K562 (cell line): ENCODE measurements at regions not wholly inside any gene's neighbourhood (a gene's known extent, or its start where the extent isn't known, plus 50 kb on each side); places are given as distances from the start of the nearest gene placed in this dataset.

Experiments
- ATAC-seq: fragments of 200-7000 bp; cut with Tn5 transposase; 3 replicates; pipeline ENCODE4 v1.9.1; 2020; ENCODE audit warnings: moderate library complexity
- BruUV-seq: library from RNA; stranded (reverse); fragments of 400-500 nt; replicated peaks from 2 replicates; lab custom pipeline; 2021; lab: Mats Ljungman, UMichigan
- CTCF ChIA-PET: fragments of 300-600 bp; formaldehyde crosslinking; extraction: SDS; loops from one replicate; lab custom pipeline; 2021; ENCODE audit warnings: low intra/inter-chr PET ratio; lab: Yijun Ruan, JAX
- POLR2A ChIA-PET: fragments of 300-600, 350-650 bp; sonication (Branson Sonifier 250); formaldehyde crosslinking; extraction: SDS; loops from one replicate; lab custom pipeline; 2021; ENCODE audit warnings: antibody characterized with exemption, inconsistent platforms; lab: Yijun Ruan, JAX
- DNase-seq, 4 experiments: peaks; one replicate each; pipeline versions ENCODE4 v3.0.0 to v3.0.0-alpha.2; 2011 to 2018; ENCODE audit warnings: low spot score in 3 of 4, mixed read lengths in 3 of 4; ENCODE audit errors: extremely low read depth in 1 of 4
- FAIRE-seq: peaks from 2 replicates; lab custom pipeline; 2011; peaks lifted over from hg19 to GRCh38; lab: Jason Lieb, UNC
- H2AFZ ChIP-seq: 2 replicates; pipeline ENCODE4 v1.6.0; 2011; ENCODE audit warnings: low read depth, low read length, control low read depth, inconsistent platforms
- H3K27ac ChIP-seq: fragments of 200-600 bp; 3 replicates; pipeline ENCODE4 v1.8.0; 2011; ENCODE audit warnings: low read depth, mild to moderate bottlenecking, control low read depth, inconsistent platforms, low read length, moderate library complexity, mixed read lengths; ENCODE audit errors: extremely low read depth
- H3K27me3 ChIP-seq, 2 experiments: fragments of 300-600 bp in 1 of 2; 2 replicates in 1 of 2; 3 replicates in 1 of 2; pipeline versions ENCODE4 v1.6.0 to v1.8.0; 2011; ENCODE audit warnings: inconsistent platforms in 2 of 2, low read length in 2 of 2, mild to moderate bottlenecking in 1 of 2, mixed read lengths in 1 of 2, moderate library complexity in 1 of 2; ENCODE audit not compliant: control insufficient read depth in 2 of 2, insufficient read depth in 2 of 2
- H3K36me3 ChIP-seq: fragments of 300-600 bp; 3 replicates; pipeline ENCODE4 v1.8.0; 2011; ENCODE audit warnings: mild to moderate bottlenecking, low read length, inconsistent platforms; ENCODE audit not compliant: control insufficient read depth, insufficient read depth
- H3K4me1 ChIP-seq, 2 experiments: fragments of 200-600 bp in 1 of 2; replicated peaks in 1 of 2; 2 replicates in 1 of 2; 3 replicates in 1 of 2; pipeline versions ENCODE4 v1.5.1 to v1.8.0; 2011; ENCODE audit warnings: inconsistent platforms in 2 of 2, low read length in 2 of 2, mild to moderate bottlenecking in 1 of 2, mixed read lengths in 1 of 2, moderate library complexity in 1 of 2; ENCODE audit not compliant: control insufficient read depth in 2 of 2, insufficient read depth in 2 of 2
- H3K4me2 ChIP-seq: 2 replicates; pipeline ENCODE4 v1.6.1; 2011; ENCODE audit warnings: low read length, control low read depth, inconsistent platforms, mixed read lengths; ENCODE audit not compliant: insufficient read depth
- H3K4me3 ChIP-seq: fragments of 200-600 bp; sonication (generic), shearing (Covaris generic); 2 replicates; pipeline ENCODE4 v1.5.1; 2016; ENCODE audit warnings: control low read depth, inconsistent platforms
- H3K79me2 ChIP-seq: fragments of 200-600 bp; 3 replicates; pipeline ENCODE4 v1.8.0; 2011; ENCODE audit warnings: low read length, inconsistent platforms; ENCODE audit not compliant: control insufficient read depth, insufficient read depth
- H3K9ac ChIP-seq, 2 experiments: 2 replicates each; pipeline versions ENCODE4 v1.6.0 to v1.6.1; 2011; ENCODE audit warnings: low read depth in 2 of 2, low read length in 2 of 2, control low read depth in 1 of 2, inconsistent platforms in 1 of 2, mild to moderate bottlenecking in 1 of 2, mixed read lengths in 1 of 2; ENCODE audit not compliant: insufficient read depth in 1 of 2
- H3K9me1 ChIP-seq: one replicate; pipeline ENCODE4 v1.6.0; 2011; ENCODE audit warnings: inconsistent platforms, mild to moderate bottlenecking, low read length, moderate library complexity; ENCODE audit not compliant: control insufficient read depth, insufficient read depth
- H3K9me3 ChIP-seq: replicated peaks from 2 replicates; pipeline ENCODE4 v1.5.1; 2011; ENCODE audit warnings: low read depth, low read length, inconsistent platforms; ENCODE audit not compliant: control insufficient read depth, insufficient read depth
- H4K20me1 ChIP-seq: replicated peaks from 2 replicates; pipeline ENCODE4 v1.6.1; 2011; ENCODE audit warnings: low read length, inconsistent platforms, mixed read lengths; ENCODE audit not compliant: control insufficient read depth, insufficient read depth
- BRCA1 ChIP-seq, 2 experiments: fragments of 450-650 bp in 1 of 2; sonication (generic) in 1 of 2; formaldehyde crosslinking in 1 of 2; IDR thresholded peaks; 2 replicates each; pipeline versions ENCODE4 v1.5.0 to v1.6.1; 2017 to 2020; ENCODE audit warnings: mild to moderate bottlenecking in 1 of 2, missing genetic modification reagents in 1 of 2
- GTF2E2 ChIP-seq: fragments of 200-800 bp; sonication (Bioruptor generic); IDR thresholded peaks from 2 replicates; pipeline ENCODE4 v1.6.1; 2016; ENCODE audit warnings: missing genetic modification characterization, missing compliant biosample characterization
- GTF2F1 ChIP-seq: IDR thresholded peaks from 2 replicates; pipeline ENCODE4 v1.6.1; 2011; ENCODE audit warnings: low read depth, low read length, improper control_type of control experiment
- MYNN ChIP-seq, 2 experiments: sonication (generic); formaldehyde crosslinking in 1 of 2; IDR thresholded peaks; 2 replicates each; pipeline versions ENCODE4 v1.5.0 to v1.6.1; 2016 to 2020; ENCODE audit warnings: antibody characterized with exemption in 1 of 2, missing genetic modification reagents in 1 of 2
- NCOR1 ChIP-seq: fragments of 450-650 bp; IDR thresholded peaks from 2 replicates; pipeline ENCODE4 v1.6.1; 2016; ENCODE audit warnings: mild to moderate bottlenecking, moderate library complexity
- STAG1 ChIP-seq: sonication (generic); formaldehyde crosslinking; IDR thresholded peaks from 2 replicates; pipeline ENCODE4 v1.5.0; 2020; ENCODE audit warnings: missing genetic modification reagents, borderline replicate concordance
- TAF1 ChIP-seq: IDR thresholded peaks from 2 replicates; pipeline ENCODE4 v1.6.1; 2011; ENCODE audit warnings: mild to moderate bottlenecking, low read length, moderate library complexity; ENCODE audit not compliant: insufficient read depth, control insufficient read depth, severe bottlenecking; ENCODE audit errors: extremely low read depth
- TEAD2 ChIP-seq: fragments of 450-650 bp; IDR thresholded peaks from 2 replicates; pipeline ENCODE4 v1.6.1; 2016; ENCODE audit warnings: missing genetic modification characterization, control low read depth, missing compliant biosample characterization
- TRIM24 ChIP-seq, 2 experiments: fragments of 450-650 bp; IDR thresholded peaks; 2 replicates each; pipeline ENCODE4 v1.6.1; 2016
- ZNF175 ChIP-seq: fragments of 200-800 bp; sonication (Bioruptor generic); IDR thresholded peaks from 2 replicates; pipeline ENCODE4 v1.6.1; 2016; ENCODE audit warnings: low read depth, mild to moderate bottlenecking, missing genetic modification characterization, missing compliant biosample characterization
- ZNF316 ChIP-seq: fragments of 450-650 bp; IDR thresholded peaks from 2 replicates; pipeline ENCODE4 v1.6.1; 2016
- ZNF436 ChIP-seq: fragments of 250-450, 450-650 bp; sonication (Bioruptor Pico); formaldehyde crosslinking; IDR thresholded peaks from 2 replicates; pipeline ENCODE4 v1.7.0; 2020; ENCODE audit warnings: mild to moderate bottlenecking
- WGBS: fragments of 100-300 bp; shearing (Covaris generic); methylation state at CpG from one replicate; pipeline ENCODE4 v1.1.6; 2016; ENCODE audit warnings: low coverage, mixed read lengths; ENCODE audit not compliant: insufficient coverage; ENCODE audit errors: missing lambda C conversion rate; 5-methylcytosine and 5-hydroxymethylcytosine counted together
- in situ Hi-C: fragments of 300-500 bp; cut with MboI; formaldehyde crosslinking; loops from 4 replicates; pipeline ENCODE4 v1.15.0; 2018; ENCODE audit warnings: inconsistent platforms, mixed read lengths
- intact Hi-C: fragments of 100-400 bp; cut with micrococcal nuclease; formaldehyde crosslinking; loops from 2 replicates; pipeline ENCODE4 v1.14.2; 2022
- TF ChIP-seq, protein P1 (sequence below): sonication (generic); formaldehyde crosslinking; IDR thresholded peaks from 2 replicates; pipeline ENCODE4 v1.8.0; 2022; ENCODE audit warnings: mild to moderate bottlenecking, missing genetic modification reagents
- TF ChIP-seq, protein P2 (sequence below): fragments of 450-650 bp; IDR thresholded peaks from 2 replicates; pipeline ENCODE4 v1.6.1; 2016; ENCODE audit warnings: mild to moderate bottlenecking

DNA sequence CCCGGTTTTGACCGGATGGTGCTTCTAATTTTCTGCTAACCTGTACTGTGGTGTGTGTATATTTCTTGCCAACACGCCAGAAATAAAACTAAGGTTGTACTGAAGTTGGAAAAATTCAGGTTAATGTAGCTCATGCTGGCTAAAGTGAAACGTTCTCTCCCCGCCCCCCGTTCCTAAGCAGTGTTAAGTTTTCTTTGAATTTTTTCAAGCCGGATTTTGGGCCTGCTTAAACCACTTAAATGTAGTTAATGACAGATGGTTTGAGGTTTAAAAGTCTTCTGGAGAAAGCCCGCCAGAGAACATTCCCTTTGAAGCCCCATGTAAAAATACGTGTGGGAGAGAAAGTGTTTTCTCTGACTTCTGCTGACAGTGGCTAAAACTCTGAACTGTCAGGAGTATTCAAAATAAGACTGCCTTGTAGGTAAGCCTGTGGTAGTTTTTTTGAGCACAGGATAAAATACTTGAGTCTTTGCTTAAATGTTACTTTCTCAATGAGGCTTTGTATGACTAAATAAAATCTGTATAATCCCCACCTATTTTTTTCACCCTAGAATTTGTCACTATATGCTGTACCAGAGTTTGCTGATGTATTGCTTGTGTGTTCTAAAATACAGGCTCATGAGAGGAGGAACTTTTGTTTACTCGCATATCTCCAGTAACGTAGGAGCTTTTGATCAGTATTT is 101.3 kb downstream of the OR2B2 start (continued):
- TF ChIP-seq, protein P1, sequence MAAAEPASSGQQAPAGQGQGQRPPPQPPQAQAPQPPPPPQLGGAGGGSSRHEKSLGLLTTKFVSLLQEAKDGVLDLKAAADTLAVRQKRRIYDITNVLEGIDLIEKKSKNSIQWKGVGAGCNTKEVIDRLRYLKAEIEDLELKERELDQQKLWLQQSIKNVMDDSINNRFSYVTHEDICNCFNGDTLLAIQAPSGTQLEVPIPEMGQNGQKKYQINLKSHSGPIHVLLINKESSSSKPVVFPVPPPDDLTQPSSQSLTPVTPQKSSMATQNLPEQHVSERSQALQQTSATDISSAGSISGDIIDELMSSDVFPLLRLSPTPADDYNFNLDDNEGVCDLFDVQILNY (CRISPR knock-in tag) = 0 out of 2 replicates have a peak, but pooled peaks have one; percentile 15
- TF ChIP-seq TAF1 = no peak
- TF ChIP-seq, all 486 proteins: peak for 58

DNA sequence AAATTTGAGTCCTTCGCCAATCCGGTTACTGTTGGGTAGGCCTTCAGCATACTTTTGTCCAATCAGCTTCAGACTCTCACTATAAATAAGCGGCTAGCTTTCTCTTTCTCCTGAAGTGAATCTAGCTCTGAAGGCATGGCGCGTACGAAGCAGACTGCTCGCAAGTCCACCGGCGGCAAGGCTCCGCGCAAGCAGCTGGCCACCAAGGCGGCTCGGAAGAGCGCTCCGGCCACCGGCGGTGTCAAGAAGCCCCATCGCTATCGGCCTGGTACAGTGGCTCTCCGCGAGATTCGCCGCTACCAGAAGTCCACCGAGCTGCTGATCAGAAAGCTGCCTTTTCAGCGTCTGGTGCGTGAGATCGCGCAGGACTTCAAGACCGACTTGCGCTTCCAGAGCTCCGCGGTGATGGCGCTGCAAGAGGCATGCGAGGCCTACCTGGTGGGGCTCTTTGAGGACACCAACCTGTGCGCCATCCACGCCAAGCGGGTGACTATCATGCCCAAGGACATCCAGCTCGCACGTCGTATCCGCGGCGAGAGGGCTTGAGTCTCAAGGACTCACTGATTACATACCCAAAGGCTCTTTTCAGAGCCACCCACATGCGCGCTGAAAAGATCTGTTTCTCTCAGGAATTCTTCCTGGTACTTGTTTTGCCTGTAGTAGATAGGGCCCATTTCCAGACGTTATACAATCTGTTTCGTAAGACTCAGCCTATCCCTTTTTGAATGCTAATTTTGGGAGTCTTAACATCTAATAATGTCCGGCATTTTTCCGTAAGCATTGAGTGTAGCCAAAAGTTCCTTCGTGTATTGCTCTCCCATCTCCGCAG is 102.0 kb downstream of the OR2B2 start:
- H3K36me3 ChIP-seq = peaks cover 17% of the 10 kb centered on the region
- H3K9me1 ChIP-seq = no peaks in the 10 kb centered on the region
- peak overlapping the region; percentile 86 for H3K27ac ChIP-seq
- ChIA-PET CTCF (no interaction called here), POLR2A (interaction anchor here (0.5 to 9.3 kb wide), 37 partner anchors 11 to 1730 kb away, joined by 3 to 481 read pairs (median 4); a partner anchor contains a TSS)
- DNase-seq = peak; percentile 70 to 96 (median 82)
- H2AFZ ChIP-seq = no peak overlapping the region
- H3K4me1 ChIP-seq = peaks cover 4 to 20% of the 10 kb centered on the region in 2 experiments; a peak in 4 of 5 replicates
- no peaks in the 10 kb centered on the region for H3K27me3 ChIP-seq
- H3K79me2 ChIP-seq = peaks cover 75% of the 10 kb centered on the region
- ATAC-seq = peak; percentile 60
- in situ Hi-C loops (loop anchor here (5.0 to 25.0 kb wide), 2 partner anchors 82 to 1598 kb away; a partner anchor contains a TSS), intact Hi-C loops (loop anchor here (1.0 to 5.0 kb wide), 3 partner anchors 21 to 527 kb away; partner anchors contain the start of gene ZSCAN31)
- BruUV-seq = no TSS peak
- peak overlapping the region; percentile 71 for H3K4me3 ChIP-seq
- FAIRE-seq = peak; percentile 87
- WGBS = 1% methylated on average over 51 of the region's 51 CpGs
- H3K9ac ChIP-seq = peak overlapping the region; percentile 87 to 99
- H3K4me2 ChIP-seq = peak overlapping the region; percentile 95
- H3K9me3 ChIP-seq = peaks cover 4% of the 10 kb centered on the region
- peaks cover 10% of the 10 kb centered on the region for H4K20me1 ChIP-seq
- TF ChIP-seq GTF2E2 = peak; percentile 92; the same call in 1 of the 2 replicates
- 0 out of 2 replicates have a peak, but pooled peaks have one; percentile 25 for TF ChIP-seq ZNF175 (CRISPR knock-in tag)
- TF ChIP-seq GTF2F1 = peak; percentile 96
- TF ChIP-seq ZNF316 = no peak
- TF ChIP-seq NCOR1 = peak; percentile 66
- TF ChIP-seq TEAD2 (tag) = no peak
- peak; percentile 68 for TF ChIP-seq MYNN (IDR thresholded peaks at IDR 0.05)
- TF ChIP-seq MYNN (CRISPR knock-in tag; IDR thresholded peaks at IDR 0.05) = no peak
- no peak; the same call in 1 of the 2 replicates for TF ChIP-seq ZNF436
- no peak for TF ChIP-seq BRCA1 (IDR thresholded peaks at IDR 0.05)
- TF ChIP-seq BRCA1 (CRISPR knock-in tag; IDR thresholded peaks at IDR 0.05) = 0 out of 2 replicates have a peak, but pooled peaks have one; percentile 38
- TF ChIP-seq, protein P2, sequence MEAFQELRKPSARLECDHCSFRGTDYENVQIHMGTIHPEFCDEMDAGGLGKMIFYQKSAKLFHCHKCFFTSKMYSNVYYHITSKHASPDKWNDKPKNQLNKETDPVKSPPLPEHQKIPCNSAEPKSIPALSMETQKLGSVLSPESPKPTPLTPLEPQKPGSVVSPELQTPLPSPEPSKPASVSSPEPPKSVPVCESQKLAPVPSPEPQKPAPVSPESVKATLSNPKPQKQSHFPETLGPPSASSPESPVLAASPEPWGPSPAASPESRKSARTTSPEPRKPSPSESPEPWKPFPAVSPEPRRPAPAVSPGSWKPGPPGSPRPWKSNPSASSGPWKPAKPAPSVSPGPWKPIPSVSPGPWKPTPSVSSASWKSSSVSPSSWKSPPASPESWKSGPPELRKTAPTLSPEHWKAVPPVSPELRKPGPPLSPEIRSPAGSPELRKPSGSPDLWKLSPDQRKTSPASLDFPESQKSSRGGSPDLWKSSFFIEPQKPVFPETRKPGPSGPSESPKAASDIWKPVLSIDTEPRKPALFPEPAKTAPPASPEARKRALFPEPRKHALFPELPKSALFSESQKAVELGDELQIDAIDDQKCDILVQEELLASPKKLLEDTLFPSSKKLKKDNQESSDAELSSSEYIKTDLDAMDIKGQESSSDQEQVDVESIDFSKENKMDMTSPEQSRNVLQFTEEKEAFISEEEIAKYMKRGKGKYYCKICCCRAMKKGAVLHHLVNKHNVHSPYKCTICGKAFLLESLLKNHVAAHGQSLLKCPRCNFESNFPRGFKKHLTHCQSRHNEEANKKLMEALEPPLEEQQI = no peak
- no peak for TF ChIP-seq STAG1 (CRISPR knock-in tag)
- TF ChIP-seq TRIM24 (IDR thresholded peaks at IDR 0.05) = no peak
